ENCODE measurements at regions not wholly inside any gene's neighbourhood (a gene's known extent, or its start where the extent isn't known, plus 50 kb on each side); places are given as distances from the start of the nearest gene placed in this dataset.

GRCh38 chr6:12586721-12587480 is 129.7 kb upstream of the PHACTR1 start:
- no peak for TF ChIP-seq CTCF (conservative IDR thresholded peaks at IDR 0.05)
- TF ChIP-seq ZFX (IDR thresholded peaks at IDR 0.05), result no peak

Data from C4-2B (cell line).